GM18520 (cell line): ENCODE measurements at regions not wholly inside any gene's neighbourhood (a gene's known extent, or its start where the extent isn't known, plus 50 kb on each side); places are given as distances from the start of the nearest gene placed in this dataset.
A peak's percentile ranks its signal among the peaks of the same experiment; 100 is the strongest.

Source experiments
- ATAC-seq: cut with Tn5 transposase; IDR thresholded peaks from one replicate; pipeline ENCODE4 v1.9.1; 2021; ENCODE audit not compliant: unreplicated experiment

DNA sequence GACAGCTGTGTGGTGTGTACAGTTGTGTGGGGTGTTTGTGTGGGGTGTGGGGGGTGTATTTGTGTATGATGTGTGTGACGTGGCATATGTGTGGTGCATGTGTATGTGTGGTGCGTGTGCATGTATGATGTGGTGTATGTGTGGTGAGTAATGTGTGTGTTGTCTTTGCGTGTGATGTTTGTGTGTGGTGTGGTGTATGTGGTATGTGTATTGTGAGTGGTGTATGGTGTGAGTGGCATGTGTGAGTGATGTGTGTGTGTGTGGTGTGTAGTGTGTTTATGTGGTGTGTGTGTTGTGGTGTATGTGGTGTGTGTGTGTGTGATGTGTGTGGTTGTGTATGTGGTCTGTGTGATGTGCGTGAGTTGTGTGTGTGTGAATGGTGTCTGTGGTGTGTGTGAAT is 191.1 kb downstream of the MELK start:
- ATAC-seq, result no peak

DNA sequence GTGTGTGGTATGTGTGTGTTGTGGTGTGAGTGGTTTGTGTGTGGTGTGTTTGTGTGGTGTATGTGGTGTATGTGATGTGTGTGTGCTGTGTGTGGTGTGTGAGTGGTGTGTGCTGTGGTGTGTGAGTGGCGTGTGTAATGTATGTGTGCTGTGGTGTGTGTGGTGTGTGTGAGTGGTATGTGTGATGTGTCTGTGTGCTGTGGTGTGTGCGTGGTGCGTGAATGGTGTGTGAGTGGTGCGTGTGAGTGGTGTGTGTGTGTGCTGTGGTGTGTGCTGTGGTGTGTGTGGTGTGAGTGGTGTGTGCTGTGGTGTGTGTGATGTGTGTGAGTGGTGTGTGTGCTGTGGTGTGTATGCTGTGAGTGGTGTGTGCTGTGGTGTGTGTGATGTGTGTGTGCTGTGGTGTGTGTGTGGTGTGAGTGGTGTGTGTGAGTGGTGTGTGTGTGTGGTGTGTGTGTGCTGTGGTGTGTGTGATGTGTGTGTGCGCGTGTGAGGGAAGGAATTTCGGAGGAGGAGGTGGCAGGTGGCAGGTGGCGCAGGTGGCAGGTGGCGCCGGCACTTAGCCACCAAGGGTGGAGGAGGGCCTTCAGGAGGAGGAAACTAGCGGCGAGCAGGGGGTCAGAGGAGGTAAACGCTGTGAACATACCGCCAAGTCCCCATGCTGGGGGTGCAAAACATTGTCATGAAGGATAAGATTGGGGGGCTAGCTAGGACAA is 191.8 kb downstream of the MELK start:
- no peak for ATAC-seq

DNA sequence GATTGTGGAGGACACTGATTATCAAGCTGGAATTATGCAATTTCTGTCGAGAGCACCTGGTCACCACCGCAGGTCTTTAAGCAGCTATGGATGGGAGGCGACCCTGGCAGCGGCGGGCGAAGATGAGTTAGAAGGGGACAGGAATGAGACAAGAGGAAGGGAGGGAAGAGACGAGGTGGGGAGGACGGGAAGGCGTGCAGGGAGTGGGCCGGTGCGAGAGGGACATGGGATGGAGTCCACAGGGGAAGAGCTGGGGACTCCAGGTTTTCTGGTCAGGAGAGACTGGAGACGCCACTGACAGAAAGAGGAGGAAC is 192.3 kb downstream of the MELK start:
- no peak for ATAC-seq

DNA sequence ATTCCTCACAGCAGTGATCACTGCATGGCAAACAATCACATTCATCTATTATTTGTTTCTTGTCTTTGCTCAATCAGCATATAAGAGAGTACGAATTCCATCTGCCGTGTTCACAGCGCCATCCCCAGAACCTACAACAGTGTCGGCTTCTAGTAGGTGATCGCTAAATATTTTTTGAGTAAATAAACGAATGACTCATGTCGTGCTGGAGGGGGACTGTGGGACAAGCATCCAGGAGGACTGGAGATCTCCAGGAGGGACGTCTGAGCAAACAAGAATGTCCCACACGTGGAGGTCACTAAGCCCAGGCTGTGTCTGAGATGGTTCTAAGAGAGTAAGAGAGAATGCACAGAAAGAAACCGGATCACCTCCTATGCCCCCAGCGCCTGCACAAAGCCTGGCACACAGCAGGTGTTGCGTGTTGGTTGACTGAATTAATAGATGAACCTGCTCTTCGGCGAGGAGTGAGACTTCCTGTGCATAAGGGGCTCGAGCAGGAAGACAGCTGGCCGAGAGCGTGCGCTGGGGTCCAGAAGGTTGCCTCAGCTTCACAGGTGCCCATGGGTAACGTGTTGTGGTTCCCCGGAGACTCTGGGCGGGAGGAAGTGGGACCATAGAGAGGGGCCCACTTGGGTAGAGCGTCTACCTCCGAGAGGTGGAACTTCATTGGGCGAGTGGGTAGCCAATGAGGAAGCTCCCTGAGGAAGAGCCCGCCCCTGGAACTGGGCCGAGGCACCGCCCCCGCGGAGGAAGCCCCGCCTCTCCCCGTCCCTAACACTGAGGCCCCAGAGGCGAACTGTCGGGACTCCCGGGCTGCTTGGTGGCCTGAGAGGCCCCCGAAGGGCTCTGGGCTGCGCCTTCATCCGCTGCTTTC is 193.0 kb downstream of the MELK start:
- peak; percentile 97 for ATAC-seq

DNA sequence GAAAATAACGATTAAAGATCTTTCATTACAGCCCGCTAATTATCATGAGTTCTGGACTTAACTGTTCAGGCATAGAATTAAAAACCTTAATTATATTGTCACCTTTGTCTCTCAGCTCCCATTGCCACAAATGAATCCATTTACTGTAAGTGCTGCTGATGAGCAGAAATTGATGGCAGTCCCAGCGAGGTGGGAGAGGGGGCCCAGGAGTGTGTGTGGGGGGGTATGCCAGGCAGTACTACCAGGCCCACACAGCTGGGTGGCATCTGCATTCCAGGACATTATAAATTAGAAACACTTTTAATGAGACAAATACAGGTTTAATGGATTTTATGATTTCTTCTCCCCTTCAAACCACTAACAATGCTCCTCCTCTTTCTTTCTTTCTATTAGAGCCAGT is 196.0 kb downstream of the MELK start:
- no peak for ATAC-seq

DNA sequence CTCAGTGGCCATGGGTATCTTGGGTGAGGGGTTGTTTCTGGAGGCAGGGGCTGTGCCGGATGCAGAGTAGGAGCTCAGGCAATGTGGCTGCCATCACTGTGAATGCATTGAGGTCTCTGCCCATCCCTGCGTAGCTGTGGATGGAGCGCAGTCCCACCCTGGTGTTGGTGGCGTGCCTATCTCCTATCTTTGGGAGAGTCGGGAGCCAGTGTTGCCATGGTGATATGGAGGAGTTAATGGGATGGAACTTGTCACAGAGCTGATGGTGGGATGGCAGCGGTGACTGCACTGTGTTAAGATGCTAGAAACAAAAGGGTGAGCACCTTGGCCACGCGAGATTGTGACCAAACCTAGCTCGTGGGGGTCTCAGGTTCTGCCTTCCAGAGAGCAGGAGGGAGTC is 197.3 kb downstream of the MELK start:
- no peak for ATAC-seq

DNA sequence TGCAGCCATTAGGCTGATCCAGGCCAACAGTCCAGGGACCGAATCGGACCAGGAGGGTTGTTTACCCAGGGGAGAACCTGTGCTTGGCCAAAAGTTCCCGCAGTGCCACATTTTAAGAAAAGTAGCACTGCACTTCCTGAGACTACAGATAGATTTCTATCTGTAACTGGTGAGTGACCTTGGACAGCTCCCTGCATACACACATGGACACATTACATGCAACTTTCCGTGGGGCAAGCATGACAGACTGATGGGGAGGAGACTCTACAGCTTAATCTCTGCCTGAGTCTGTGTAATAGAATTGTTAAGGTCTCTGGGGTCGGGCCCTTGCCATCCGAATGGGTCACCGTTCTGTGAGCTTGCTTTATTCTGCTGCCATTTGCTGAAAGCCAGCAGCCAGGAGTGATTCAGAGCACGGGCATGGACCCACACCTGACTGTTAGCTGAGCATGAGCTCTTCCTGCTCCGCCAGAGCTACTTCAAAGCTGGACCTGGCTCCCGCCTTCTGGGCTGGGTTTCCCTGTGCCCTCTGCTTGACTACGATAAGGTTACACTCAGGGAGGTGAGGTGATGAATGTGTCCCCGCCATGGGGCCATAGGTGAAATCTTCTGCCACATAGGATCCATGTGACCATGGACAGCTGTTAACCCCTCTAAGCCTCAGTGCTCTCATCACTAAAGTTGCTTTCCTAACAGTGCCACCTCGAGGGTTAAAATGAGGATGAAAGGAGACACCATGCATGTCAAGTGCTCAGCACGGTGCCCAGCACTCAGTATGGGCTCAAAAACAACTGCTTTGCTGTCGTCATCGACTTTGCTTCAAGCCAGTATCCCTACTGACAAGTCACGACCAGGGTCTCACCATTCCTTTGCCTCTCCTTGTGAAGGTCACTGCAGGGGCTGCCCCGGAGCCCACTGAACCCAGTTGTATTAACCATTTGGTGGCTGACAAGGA is 200.0 kb downstream of the MELK start:
- ATAC-seq, result no peak

DNA sequence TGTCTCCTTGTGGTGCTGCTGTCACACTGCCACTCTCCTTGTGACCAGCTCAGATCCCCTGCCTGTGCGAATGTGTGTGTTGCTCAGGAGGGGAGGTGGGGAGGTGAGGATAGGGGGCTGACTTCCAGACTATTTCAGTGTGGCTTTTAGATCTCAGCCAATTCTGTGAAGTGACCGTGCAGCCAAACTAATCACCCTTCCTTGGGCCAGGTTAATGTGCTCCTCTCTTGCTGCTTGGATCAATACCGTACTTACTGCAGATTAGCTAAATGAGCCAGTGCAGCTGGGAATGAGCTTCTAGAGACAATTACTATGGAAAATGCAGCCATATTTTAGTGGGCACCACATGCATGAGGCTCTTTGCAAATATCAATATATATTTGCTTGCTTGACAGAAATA is 206.0 kb downstream of the MELK start:
- no peak for ATAC-seq

DNA sequence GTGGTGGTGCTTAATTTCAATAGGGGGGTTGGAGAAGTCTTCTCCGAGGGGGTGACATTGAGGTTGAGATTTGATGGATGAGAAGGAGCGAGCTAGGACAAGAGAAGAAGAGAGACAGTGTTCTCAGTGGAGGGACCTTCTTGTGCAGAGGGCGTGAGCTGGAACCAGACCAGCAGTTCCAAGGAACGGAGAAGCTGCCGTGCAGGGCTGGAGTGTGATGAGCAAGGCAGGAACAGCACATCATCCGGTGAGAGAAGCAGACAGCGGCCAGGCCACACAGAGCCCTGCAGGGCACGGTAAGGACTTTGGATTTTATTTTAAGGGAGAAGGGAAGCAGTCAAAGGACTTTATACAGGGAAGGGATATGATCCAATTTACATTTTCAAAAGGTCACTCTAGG is 206.9 kb downstream of the MELK start:
- ATAC-seq, result no peak

DNA sequence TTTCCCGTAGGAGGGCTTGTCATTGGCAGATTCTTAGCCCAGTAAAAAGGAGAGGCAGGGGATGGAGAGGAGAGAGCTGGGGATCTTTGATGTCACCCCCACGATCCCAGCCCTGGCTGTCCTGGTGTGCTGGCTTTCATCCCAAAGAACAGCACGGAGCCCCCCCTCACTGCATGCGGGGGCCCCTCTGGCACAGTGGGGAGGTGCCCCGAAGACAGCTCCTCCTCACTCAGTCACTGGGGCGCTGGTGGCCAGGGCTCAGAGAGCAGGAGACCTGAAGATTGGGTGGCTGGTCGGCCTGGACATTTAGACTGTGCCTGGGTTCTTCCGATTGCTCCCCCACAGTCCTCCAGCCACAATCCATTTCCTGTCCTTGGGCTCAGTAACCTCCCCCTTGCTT is 207.5 kb downstream of the MELK start:
- ATAC-seq, result no peak

DNA sequence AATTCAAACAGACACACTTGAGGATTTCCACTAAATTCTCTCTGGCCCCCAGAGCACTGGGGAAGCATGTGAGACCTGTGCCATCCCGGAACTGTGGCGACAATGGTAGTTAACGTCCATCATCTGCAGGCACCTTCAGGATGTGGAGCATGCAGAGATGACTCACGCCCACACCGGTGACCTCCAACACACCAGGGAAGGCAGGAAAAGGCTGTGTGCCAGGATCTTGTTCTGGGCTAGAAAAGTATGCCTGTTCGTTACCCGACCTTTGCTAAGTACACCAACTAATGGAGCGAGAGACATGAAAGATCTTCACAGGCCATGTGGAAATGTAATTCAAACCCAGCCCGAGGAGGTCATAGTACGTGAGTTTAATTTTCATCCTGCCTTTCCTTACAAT is 208.8 kb downstream of the MELK start:
- ATAC-seq, result no peak
